PFSK-1 (cell line): ENCODE measurements at regions not wholly inside any gene's neighbourhood (a gene's known extent, or its start where the extent isn't known, plus 50 kb on each side); places are given as distances from the start of the nearest gene placed in this dataset.

ENCODE experiments used
- FOXP2 ChIP-seq: optimal IDR thresholded peaks from 2 replicates; pipeline ENCODE3; 2011; ENCODE audit warnings: borderline replicate concordance, control low read depth, inconsistent platforms; ENCODE audit not compliant: insufficient read depth; ENCODE audit errors: extremely low read length, extremely low read depth
- POLR2AphosphoS5 ChIP-seq: IDR thresholded peaks from 2 replicates; pipeline ENCODE4 v1.6.1; 2012; ENCODE audit warnings: low read depth, mild to moderate bottlenecking, control low read depth, low read length, moderate library complexity
- REST ChIP-seq, 2 experiments: IDR thresholded peaks; 2 replicates each; pipeline versions ENCODE4 v1.6.1 to v1.8.0; 2011 to 2012; ENCODE audit warnings: low read depth in 2 of 2, low read length in 2 of 2, control low read depth in 1 of 2, inconsistent platforms in 1 of 2, mild to moderate bottlenecking in 1 of 2, moderate library complexity in 1 of 2; ENCODE audit not compliant: insufficient read depth in 1 of 2
- SIN3A ChIP-seq: IDR thresholded peaks from 2 replicates; pipeline ENCODE4 v1.6.1; 2012; ENCODE audit warnings: mild to moderate bottlenecking, low read length, moderate library complexity, borderline replicate concordance; ENCODE audit not compliant: insufficient read depth
- TAF1 ChIP-seq: IDR thresholded peaks from 2 replicates; pipeline ENCODE4 v1.6.1; 2012; ENCODE audit warnings: low read length, control low read depth, borderline replicate concordance; ENCODE audit not compliant: insufficient read depth

GRCh38 chr11:80616070-80616800, 1175.4 kb upstream of the TENM4 start:
- no peak for TF ChIP-seq POLR2AphosphoS5
- TF ChIP-seq TAF1, result no peak
- no peak for TF ChIP-seq FOXP2
- TF ChIP-seq REST (IDR thresholded peaks at IDR 0.05; ENCODE audit: insufficient read depth in 1 of 2, low read depth in 2 of 2, low read length in 2 of 2), result no peak
- TF ChIP-seq SIN3A, result no peak

- TF ChIP-seq SIN3A (no peak), TAF1 (no peak), POLR2AphosphoS5 (no peak), REST (IDR thresholded peaks at IDR 0.05; ENCODE audit: insufficient read depth in 1 of 2, low read depth in 2 of 2, low read length in 2 of 2) (no peak), FOXP2 (no peak)
Measured at GRCh38 chr11:80613655-80614054, 1172.8 kb upstream of the TENM4 start.

- no peak for TF ChIP-seq SIN3A
- TF ChIP-seq POLR2AphosphoS5, result no peak
- no peak for TF ChIP-seq TAF1
Measured at GRCh38 chr11:80610516-80610915, 1169.7 kb upstream of the TENM4 start.

- TF ChIP-seq FOXP2, result no peak
- no peak for TF ChIP-seq SIN3A
- TF ChIP-seq TAF1, result no peak
- TF ChIP-seq REST (IDR thresholded peaks at IDR 0.05; ENCODE audit: insufficient read depth in 1 of 2, low read depth in 2 of 2, low read length in 2 of 2), result no peak
- TF ChIP-seq POLR2AphosphoS5, result no peak
Measured at GRCh38 chr11:80603472-80603871, 1162.6 kb upstream of the TENM4 start.

- TF ChIP-seq SIN3A (no peak), FOXP2 (no peak), REST (IDR thresholded peaks at IDR 0.05; ENCODE audit: insufficient read depth in 1 of 2, low read depth in 2 of 2, low read length in 2 of 2) (no peak), TAF1 (no peak), POLR2AphosphoS5 (no peak)
Measured at GRCh38 chr11:80598905-80599304, 1158.1 kb upstream of the TENM4 start.
